ENCODE measurements at regions not wholly inside any gene's neighbourhood (a gene's known extent, or its start where the extent isn't known, plus 50 kb on each side); places are given as distances from the start of the nearest gene placed in this dataset.

DNA sequence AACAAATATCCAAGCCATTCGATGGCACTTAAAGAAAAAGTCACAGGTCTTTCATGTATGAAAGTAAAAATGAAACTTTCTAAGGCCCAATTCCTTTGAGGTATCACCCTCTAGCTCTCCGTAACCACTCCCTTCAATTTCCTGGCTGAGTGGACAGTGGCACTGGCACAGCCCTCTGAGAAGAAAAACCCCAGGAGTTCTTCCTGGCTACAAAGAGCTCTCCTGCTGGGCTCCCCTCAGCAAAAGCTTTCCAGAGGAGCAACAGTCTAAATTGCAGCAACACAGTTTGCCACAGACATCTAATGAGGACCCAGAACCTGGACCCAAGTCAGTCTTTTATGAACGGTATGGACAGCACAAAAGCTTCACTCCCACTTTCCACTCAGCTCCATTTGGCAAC, 71.8 kb downstream of the FUNDC1 start:
- no peak for DNase-seq

GRCh38 chrX:44462850-44463249, 79.8 kb downstream of the FUNDC1 start:
- no peak for DNase-seq

DNA sequence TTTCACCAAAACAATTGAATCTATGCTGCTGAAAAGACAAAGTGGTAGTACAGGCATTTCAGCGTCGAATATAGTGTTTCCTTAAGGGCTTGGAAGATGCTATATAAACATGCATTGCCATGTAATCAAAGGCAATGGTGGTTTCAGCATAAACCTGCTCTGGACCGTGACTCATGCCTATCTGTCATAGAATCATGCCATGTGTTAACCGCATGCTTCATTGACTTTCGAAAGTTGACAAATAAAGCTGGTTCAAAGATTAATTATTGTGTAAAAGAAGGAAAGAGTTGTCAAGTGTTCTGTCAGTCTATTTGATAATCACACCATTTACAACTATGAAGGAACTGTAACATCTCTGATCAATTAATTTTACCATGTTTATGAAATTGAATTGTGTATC, 83.2 kb downstream of the FUNDC1 start:
- no peak for DNase-seq

GRCh38 chrX:44456685-44457084, 86.0 kb downstream of the FUNDC1 start:
- no peak for DNase-seq

DNA sequence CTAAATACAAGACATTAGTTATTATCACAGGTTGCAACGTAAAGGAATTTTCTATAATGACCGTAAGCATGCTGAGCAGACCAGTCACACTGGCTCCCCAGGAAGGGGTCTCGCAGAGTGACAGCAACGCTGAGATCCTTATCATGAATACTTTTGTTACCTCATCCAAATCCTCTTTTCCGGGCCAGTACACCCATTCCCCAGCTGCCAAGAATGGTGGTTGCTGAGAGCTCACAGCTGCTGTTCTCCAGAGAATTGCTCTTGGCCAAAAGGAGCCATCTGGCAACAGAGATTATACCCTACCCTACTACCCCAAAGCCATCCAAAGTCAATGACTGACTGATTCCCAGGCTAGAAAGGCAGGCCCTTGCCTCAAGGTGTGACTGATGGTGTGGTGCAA, 91.6 kb downstream of the FUNDC1 start:
- DNase-seq, result no peak

DNA sequence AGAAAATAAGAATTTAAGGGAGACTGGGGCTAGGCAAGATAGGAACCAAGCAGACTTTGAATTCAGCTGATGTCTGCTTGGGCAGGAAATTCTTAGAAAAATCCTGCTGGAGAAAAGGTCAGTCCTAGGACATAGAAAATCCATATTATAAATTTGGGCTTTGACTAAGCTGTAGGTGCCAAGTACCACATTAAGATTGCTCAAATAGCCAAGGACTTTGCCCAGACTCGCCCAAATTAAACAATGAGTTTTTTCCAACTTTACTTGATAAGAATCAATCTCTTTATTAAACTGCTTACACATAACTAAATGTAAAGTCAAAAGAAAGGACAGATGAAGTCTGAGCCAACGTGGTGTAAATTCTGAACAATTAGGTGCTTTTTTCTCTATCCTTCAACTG, 95.4 kb downstream of the FUNDC1 start:
- no peak for DNase-seq

DNA sequence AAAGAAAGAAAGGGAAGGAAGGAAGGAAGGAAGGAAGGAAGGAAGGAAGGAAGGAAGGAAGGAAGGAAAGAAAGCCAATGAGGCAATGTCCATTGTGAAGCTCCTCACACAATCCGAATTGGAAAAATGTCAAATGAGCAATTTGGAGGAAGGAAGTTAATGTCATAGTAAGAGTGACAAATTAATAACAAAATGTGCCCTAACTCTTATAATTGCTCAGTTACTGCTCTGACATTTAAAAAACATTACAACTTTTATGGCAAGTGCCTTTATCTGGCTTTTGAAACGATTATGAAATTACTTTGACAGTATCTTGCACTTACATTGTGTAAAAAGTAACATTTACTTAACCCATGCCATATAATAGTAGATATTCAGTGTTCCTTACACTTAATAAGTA, 96.5 kb upstream of the EFHC2 start:
- DNase-seq, result no peak

DNA sequence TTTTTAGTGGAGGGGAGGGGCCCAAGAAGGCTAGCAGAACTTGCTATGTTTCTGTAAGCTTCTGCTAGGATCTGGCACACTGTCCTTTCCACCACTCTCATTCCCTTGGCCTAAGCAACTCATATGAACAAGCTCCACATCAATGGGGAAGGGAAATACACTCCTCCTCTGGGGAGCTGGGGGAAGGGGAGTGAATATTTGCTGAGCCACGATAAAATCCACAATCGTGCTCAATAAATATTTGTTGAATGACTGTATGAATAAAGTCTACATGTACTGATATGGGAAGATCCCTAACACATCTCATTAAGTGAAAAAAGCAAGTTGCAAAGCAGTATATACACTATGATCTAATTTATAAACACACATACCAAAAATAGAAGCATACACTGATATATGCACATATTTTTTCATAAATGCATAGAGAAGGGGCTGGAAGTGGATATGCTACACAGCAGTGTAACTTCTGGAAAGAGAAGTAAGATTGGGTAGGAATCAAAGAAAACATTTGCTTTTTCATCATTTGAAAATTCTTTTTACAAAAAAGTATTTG, 95.8 kb upstream of the EFHC2 start:
- DNase-seq, result no peak

DNA sequence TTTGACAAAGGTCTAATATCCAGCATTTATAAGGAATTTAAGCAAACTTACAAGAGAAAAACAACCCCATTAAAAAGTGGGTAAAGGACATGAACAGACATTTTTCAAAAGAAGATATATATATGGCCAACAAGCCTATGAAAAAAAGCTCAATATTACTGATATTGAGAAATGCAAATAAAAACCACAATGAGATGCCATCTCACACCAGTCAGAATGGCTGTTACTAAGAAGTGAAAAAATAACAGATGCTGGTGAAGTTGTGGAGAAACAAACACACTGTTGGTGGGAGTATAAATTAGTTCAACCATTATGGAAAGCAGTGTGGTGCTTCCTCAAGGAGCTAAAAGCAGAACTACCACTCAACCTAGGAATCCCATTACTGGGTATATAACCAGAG, 91.6 kb upstream of the EFHC2 start:
- DNase-seq, result no peak

DNA sequence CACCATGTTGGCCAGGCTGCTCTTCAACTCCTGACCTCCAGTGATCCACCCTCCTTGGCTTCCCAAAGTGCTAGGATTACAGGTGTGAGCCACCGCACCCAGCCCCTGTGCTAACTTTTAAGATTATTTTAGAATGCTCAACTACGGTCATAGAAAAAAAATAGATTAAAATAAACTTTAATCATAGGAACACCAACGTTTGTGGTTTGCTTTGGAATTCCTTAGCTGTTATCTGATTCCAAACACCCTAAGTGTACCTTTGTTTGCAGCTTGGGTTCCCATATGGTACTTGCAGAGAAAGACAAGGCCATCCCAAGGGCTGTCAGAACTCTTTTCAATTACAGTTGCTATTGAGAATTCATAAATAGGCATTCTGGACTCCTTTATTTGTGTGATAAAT, 90.1 kb upstream of the EFHC2 start:
- DNase-seq, result no peak

DNA sequence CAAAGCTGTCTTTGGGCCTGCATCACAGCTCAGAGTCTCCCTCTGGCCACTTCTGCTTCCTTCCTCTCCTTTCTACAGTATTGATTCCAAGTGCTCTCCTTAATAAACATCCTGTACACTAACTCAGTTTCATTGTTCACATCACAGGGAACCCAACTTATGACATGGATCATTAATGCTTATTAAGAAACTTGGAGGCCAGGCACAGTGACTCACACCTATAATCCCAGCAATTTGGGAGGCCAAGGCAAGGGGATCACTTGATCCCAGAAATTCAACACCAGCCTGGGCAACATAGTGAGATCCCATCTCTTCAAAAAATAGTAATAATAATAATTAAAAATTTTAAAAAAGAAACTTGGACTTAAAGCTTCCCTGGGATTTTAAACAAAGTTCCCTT, 89.2 kb upstream of the EFHC2 start:
- no peak for DNase-seq

DNA sequence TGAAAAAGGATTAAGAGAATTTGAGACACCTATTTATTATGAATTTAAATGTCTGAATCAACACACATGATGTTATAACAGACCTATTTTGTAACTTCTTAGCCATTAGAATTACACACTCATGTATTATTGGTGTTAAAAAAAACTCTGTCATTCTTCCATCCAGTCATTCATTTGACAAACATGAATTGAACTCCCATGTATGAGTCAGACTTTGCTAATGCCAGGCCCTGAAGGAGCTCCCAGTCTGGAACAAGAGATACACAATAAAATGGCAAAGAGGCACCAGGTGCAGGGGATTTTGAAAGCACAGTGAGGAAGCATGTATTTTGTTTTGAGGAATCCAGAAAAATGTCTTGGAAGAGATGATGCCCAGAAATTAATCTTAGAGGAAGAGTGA, 87.7 kb upstream of the EFHC2 start:
- no peak for DNase-seq

GRCh38 chrX:44428989-44429627, 85.6 kb upstream of the EFHC2 start:
- DNase-seq, result no peak

DNA sequence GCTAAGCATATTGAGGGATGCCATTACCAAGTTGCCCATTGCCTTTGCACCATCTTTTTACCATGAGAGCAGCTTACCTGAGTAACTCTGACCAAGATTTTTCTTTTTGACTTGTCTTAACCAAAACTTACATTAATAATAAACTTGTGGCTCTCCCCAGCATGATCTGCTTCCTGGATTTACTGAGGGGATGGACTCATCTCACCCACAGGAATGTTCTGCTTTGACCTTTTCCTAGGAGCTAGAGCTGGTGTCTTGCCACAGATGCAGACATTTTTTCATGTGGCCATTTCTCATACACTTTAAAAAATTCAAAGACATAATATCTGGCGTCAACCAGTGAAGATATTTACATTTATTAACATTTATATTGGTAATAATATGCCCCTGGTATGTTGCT, 79.2 kb upstream of the EFHC2 start:
- DNase-seq, result no peak

GRCh38 chrX:44415639-44416386, 72.3 kb upstream of the EFHC2 start:
- no peak for DNase-seq

DNA sequence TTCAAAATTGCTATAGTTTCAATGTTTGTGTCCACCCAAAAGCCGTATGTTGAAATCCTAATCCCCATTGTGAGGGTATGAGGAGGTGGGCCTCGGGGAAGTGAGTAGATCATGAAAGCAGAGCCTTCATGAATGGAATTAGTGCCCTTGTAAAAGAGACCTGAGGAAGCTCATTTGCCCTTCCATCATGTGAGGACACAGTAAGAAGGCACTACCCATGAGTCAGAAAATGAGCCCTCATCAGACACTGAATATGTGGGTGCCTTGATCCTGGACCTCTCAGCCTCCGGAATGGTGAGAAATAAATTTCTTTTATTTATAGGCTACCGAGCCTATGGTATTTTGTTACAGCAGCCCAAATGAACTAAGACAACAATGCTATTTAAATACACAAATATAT, 57.7 kb upstream of the EFHC2 start:
- no peak for DNase-seq

GRCh38 chrX:44400588-44400987, 57.1 kb upstream of the EFHC2 start:
- peak in 1 of 2 experiments; percentile 4 for DNase-seq

- DNase-seq, result no peak
Observed at GRCh38 chrX:44400161-44400560, 56.7 kb upstream of the EFHC2 start.
